HepG2 (cell line): ENCODE measurements at regions not wholly inside any gene's neighbourhood (a gene's known extent, or its start where the extent isn't known, plus 50 kb on each side); places are given as distances from the start of the nearest gene placed in this dataset.

Experiments used
- ATAC-seq: fragments of 200-7000 bp; cut with Tn5 transposase; 3 replicates; pipeline ENCODE4 v1.9.1; 2020; ENCODE audit warnings: mild to moderate bottlenecking, moderate library complexity
- BruUV-seq: library from RNA; stranded (reverse); fragments of 400-500 nt; replicated peaks from 2 replicates; lab custom pipeline; 2021; lab: Mats Ljungman, UMichigan
- CTCF ChIA-PET: fragments of 300-600 bp; formaldehyde crosslinking; extraction: SDS; loops from one replicate; lab custom pipeline; 2021; ENCODE audit warnings: low total read pairs, inconsistent platforms, low intra/inter-chr PET ratio; lab: Yijun Ruan, JAX
- POLR2A ChIA-PET: fragments of 350-600 bp; sonication (Branson Sonifier 250); formaldehyde crosslinking; loops from one replicate; lab custom pipeline; 2020; ENCODE audit warnings: antibody characterized with exemption, inconsistent platforms; lab: Yijun Ruan, JAX
- DNase-seq: peaks from one replicate; pipeline ENCODE4 v3.0.0-alpha.2; 2015; ENCODE audit warnings: low spot score
- FAIRE-seq: peaks from 3 replicates; lab custom pipeline; 2011; peaks lifted over from hg19 to GRCh38; lab: Jason Lieb, UNC
- H2AFZ ChIP-seq: one replicate; pipeline ENCODE4 v1.6.1; 2011; ENCODE audit warnings: low read length, inconsistent platforms
- H3K27ac ChIP-seq: fragments of 300-600 bp; 3 replicates; pipeline ENCODE4 v1.8.0; 2011; ENCODE audit warnings: mixed run types, mild to moderate bottlenecking, mixed read lengths, low read length, inconsistent platforms; ENCODE audit not compliant: insufficient read depth; ENCODE audit errors: extremely low read length
- H3K27me3 ChIP-seq, 2 experiments: fragments of 200-600 bp in 1 of 2; 2 replicates in 1 of 2; 3 replicates in 1 of 2; pipeline versions ENCODE4 v1.6.0 to v1.8.0; 2011; ENCODE audit warnings: low read length in 2 of 2, mild to moderate bottlenecking in 2 of 2, moderate library complexity in 2 of 2, inconsistent platforms in 1 of 2; ENCODE audit not compliant: insufficient read depth in 2 of 2, control insufficient read depth in 1 of 2
- H3K36me3 ChIP-seq, 2 experiments: fragments of 200-600 bp in 1 of 2; replicated peaks in 1 of 2; 2 replicates in 1 of 2; 3 replicates in 1 of 2; pipeline versions ENCODE4 v1.5.1 to v1.8.0; 2011; ENCODE audit warnings: low read length in 2 of 2, inconsistent platforms in 1 of 2; ENCODE audit not compliant: insufficient read depth in 2 of 2, control insufficient read depth in 1 of 2
- H3K4me1 ChIP-seq: 2 replicates; pipeline ENCODE4 v1.5.1; 2012; ENCODE audit warnings: low read length, inconsistent platforms; ENCODE audit not compliant: insufficient read depth
- H3K4me2 ChIP-seq: 2 replicates; pipeline ENCODE4 v1.6.0; 2011; ENCODE audit warnings: low read depth, low read length, inconsistent platforms
- H3K4me3 ChIP-seq, 3 experiments: fragments of 200-600 bp in 1 of 3; sonication (generic), shearing (Covaris generic) in 1 of 3; replicated peaks in 1 of 3; 2 replicates each; pipeline ENCODE4 v1.5.1; 2011 to 2016; ENCODE audit warnings: low read length in 3 of 3, inconsistent platforms in 2 of 3, low read depth in 2 of 3, mild to moderate bottlenecking in 2 of 3, control low read depth in 1 of 3, mixed read lengths in 1 of 3; ENCODE audit not compliant: insufficient read depth in 1 of 3
- H3K79me2 ChIP-seq: one replicate; pipeline ENCODE4 v1.6.1; 2011; ENCODE audit warnings: low read length, inconsistent platforms; ENCODE audit not compliant: insufficient read depth
- H3K9ac ChIP-seq: 2 replicates; pipeline ENCODE4 v1.6.0; 2011; ENCODE audit warnings: mild to moderate bottlenecking, low read depth, low read length, inconsistent platforms; ENCODE audit not compliant: insufficient read depth
- H3K9me3 ChIP-seq: 2 replicates; pipeline ENCODE4 v1.5.1; 2012; ENCODE audit warnings: mild to moderate bottlenecking, low read length
- H4K20me1 ChIP-seq: 2 replicates; pipeline ENCODE4 v1.6.0; 2011; ENCODE audit warnings: inconsistent platforms, mild to moderate bottlenecking, low read length, moderate library complexity; ENCODE audit not compliant: insufficient read depth
- FOXK2 ChIP-seq: fragments of 450-650 bp; IDR thresholded peaks from 2 replicates; pipeline ENCODE4 v1.6.1; 2016
- POLR2G ChIP-seq: fragments of 200-400 bp; formaldehyde crosslinking; IDR thresholded peaks from 2 replicates; pipeline ENCODE4 v1.6.1; 2018; ENCODE audit warnings: mild to moderate bottlenecking, low read depth, low read length, moderate library complexity
- TARDBP ChIP-seq: sonication (generic); formaldehyde crosslinking; IDR thresholded peaks from 2 replicates; pipeline ENCODE4 v1.8.0; 2022; ENCODE audit warnings: mild to moderate bottlenecking, missing genetic modification reagents
- ZMAT3 ChIP-seq: sonication (generic); formaldehyde crosslinking; conservative IDR thresholded peaks from 2 replicates; pipeline ENCODE4 v1.7.0; 2021; ENCODE audit warnings: missing genetic modification reagents
- WGBS: methylation state at CpG from one replicate; pipeline ENCODE4 v1.1.6; 2017; ENCODE audit warnings: low lambda C conversion rate; 5-methylcytosine and 5-hydroxymethylcytosine counted together
- in situ Hi-C: cut with HindIII; loops from 2 replicates; pipeline ENCODE4 v1.10.0; 2017; ENCODE audit warnings: low pct_unique_long_range_greater_than_20kb; ENCODE audit not compliant: extremely low pct_ligation_motif_present
- intact Hi-C: fragments of 100-400 bp; cut with micrococcal nuclease; formaldehyde crosslinking; loops from one replicate; pipeline ENCODE4 v1.10.0; 2022; ENCODE audit not compliant: unreplicated experiment
- TF ChIP-seq, protein P1 (sequence below): sonication (generic); formaldehyde crosslinking; IDR thresholded peaks from 2 replicates; pipeline ENCODE4 v1.5.1; 2020; ENCODE audit warnings: missing genetic modification reagents, mild to moderate bottlenecking, borderline replicate concordance
- TF ChIP-seq, protein P2 (sequence below): IDR thresholded peaks from 2 replicates; pipeline ENCODE4 v1.6.1; 2016; ENCODE audit warnings: low read depth

GRCh38 chr5:159576902-159577301, 246.6 kb upstream of the IL12B start:
- DNase-seq (no peak), ATAC-seq (no peak), FAIRE-seq (no peak)
- Histone ChIP-seq H3K27ac (no peak overlapping the region), H3K27me3 (peaks cover 0 to 4% of the 10 kb centered on the region in 2 experiments; a peak in 2 of 5 replicates), H3K9ac (no peak overlapping the region), H4K20me1 (no peaks in the 10 kb centered on the region), H2AFZ (no peak overlapping the region), H3K4me1 (no peaks in the 10 kb centered on the region), H3K4me2 (no peak overlapping the region), H3K9me3 (no peaks in the 10 kb centered on the region), H3K4me3 (no peak overlapping the region), H3K36me3 (no peaks in the 10 kb centered on the region), H3K79me2 (no peaks in the 10 kb centered on the region)
- BruUV-seq, result no TSS peak
- in situ Hi-C loops, result no loop called here
- CTCF ChIA-PET, result no interaction called here
- TF ChIP-seq, protein P1, sequence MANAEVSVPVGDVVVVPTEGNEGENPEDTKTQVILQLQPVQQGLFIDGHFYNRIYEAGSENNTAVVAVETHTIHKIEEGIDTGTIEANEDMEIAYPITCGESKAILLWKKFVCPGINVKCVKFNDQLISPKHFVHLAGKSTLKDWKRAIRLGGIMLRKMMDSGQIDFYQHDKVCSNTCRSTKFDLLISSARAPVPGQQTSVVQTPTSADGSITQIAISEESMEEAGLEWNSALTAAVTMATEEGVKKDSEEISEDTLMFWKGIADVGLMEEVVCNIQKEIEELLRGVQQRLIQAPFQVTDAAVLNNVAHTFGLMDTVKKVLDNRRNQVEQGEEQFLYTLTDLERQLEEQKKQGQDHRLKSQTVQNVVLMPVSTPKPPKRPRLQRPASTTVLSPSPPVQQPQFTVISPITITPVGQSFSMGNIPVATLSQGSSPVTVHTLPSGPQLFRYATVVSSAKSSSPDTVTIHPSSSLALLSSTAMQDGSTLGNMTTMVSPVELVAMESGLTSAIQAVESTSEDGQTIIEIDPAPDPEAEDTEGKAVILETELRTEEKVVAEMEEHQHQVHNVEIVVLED (CRISPR knock-in tag), result no peak
- TF ChIP-seq TARDBP (CRISPR knock-in tag), result no peak
- TF ChIP-seq, protein P2, sequence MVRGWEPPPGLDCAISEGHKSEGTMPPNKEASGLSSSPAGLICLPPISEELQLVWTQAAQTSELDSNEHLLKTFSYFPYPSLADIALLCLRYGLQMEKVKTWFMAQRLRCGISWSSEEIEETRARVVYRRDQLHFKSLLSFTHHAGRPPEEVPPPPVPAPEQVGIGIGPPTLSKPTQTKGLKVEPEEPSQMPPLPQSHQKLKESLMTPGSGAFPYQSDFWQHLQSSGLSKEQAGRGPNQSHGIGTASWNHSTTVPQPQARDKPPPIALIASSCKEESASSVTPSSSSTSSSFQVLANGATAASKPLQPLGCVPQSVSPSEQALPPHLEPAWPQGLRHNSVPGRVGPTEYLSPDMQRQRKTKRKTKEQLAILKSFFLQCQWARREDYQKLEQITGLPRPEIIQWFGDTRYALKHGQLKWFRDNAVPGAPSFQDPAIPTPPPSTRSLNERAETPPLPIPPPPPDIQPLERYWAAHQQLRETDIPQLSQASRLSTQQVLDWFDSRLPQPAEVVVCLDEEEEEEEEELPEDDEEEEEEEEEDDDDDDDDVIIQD (CRISPR knock-in tag), result no peak
- no peak for TF ChIP-seq POLR2G
- no peak for TF ChIP-seq FOXK2
- no peak for TF ChIP-seq ZMAT3 (CRISPR knock-in tag)
- WGBS, result 10% methylated on average over 7 of the region's 7 CpGs
- intact Hi-C loops, result no loop called here
- POLR2A ChIA-PET, result no interaction called here
